GM21576 (cell line): ENCODE measurements at regions not wholly inside any gene's neighbourhood (a gene's known extent, or its start where the extent isn't known, plus 50 kb on each side); places are given as distances from the start of the nearest gene placed in this dataset.
A peak's percentile ranks its signal among the peaks of the same experiment; 100 is the strongest.

Experiments
- ATAC-seq: cut with Tn5 transposase; IDR thresholded peaks from one replicate; pipeline ENCODE4 v1.9.1; 2021; ENCODE audit warnings: mild to moderate bottlenecking, moderate library complexity; ENCODE audit not compliant: unreplicated experiment

GRCh38 chrX:27924718-27925117 lies 56.5 kb downstream of the DCAF8L1 start:
- ATAC-seq, result no peak

GRCh38 chrX:27924261-27924660 lies 57.0 kb downstream of the DCAF8L1 start:
- no peak for ATAC-seq

GRCh38 chrX:27918799-27919198 lies 62.5 kb downstream of the DCAF8L1 start:
- ATAC-seq, result no peak

GRCh38 chrX:27917713-27918500 lies 63.3 kb downstream of the DCAF8L1 start:
- no peak for ATAC-seq

GRCh38 chrX:27915617-27916016 lies 65.6 kb downstream of the DCAF8L1 start:
- ATAC-seq, result peak; percentile 83

- no peak for ATAC-seq
Observed at GRCh38 chrX:27910412-27910811, 70.8 kb downstream of the DCAF8L1 start.

- ATAC-seq, result no peak
Observed at GRCh38 chrX:27903960-27904359, 77.3 kb downstream of the DCAF8L1 start.

- no peak for ATAC-seq
Observed at GRCh38 chrX:27893871-27894270, 86.1 kb downstream of the MAGEB10 start.

GRCh38 chrX:27893211-27893610 lies 85.4 kb downstream of the MAGEB10 start:
- no peak for ATAC-seq

GRCh38 chrX:27890611-27891010 lies 82.8 kb downstream of the MAGEB10 start:
- no peak for ATAC-seq

GRCh38 chrX:27889878-27890277 lies 82.1 kb downstream of the MAGEB10 start:
- no peak for ATAC-seq

- no peak for ATAC-seq
Observed at GRCh38 chrX:27884654-27885053, 76.9 kb downstream of the MAGEB10 start.

- ATAC-seq, result no peak
Observed at GRCh38 chrX:27883468-27884092, 75.8 kb downstream of the MAGEB10 start.

GRCh38 chrX:27882695-27883094 lies 74.9 kb downstream of the MAGEB10 start:
- ATAC-seq, result no peak

- no peak for ATAC-seq
Observed at GRCh38 chrX:27878862-27879261, 71.1 kb downstream of the MAGEB10 start.
